Gastrocnemius medialis (tissue), 4 donors: ENCODE measurements at regions not wholly inside any gene's neighbourhood (a gene's known extent, or its start where the extent isn't known, plus 50 kb on each side); places are given as distances from the start of the nearest gene placed in this dataset.

Experiments
- POLR2A ChIP-seq, 2 donors: fragments of 450-650 bp; IDR thresholded peaks; one replicate each; pipeline ENCODE4 v1.6.1; 2017; ENCODE audit warnings: antibody characterized with exemption in 2 of 2, mild to moderate bottlenecking in 2 of 2, moderate library complexity in 2 of 2
- TF ChIP-seq, protein P1 (sequence below), 5 experiments: fragments of 450-650 bp in 3 of 5; fragments of 200-600 bp in 2 of 5; sonication (generic) in 2 of 5; IDR thresholded peaks in 4 of 5; conservative IDR thresholded peaks in 1 of 5; 1 replicate in 4 of 5; 2 replicates in 1 of 5; pipeline ENCODE4 v1.5.1; 2016 to 2019; ENCODE audit warnings: antibody characterized with exemption in 5 of 5, mild to moderate bottlenecking in 3 of 5, moderate library complexity in 3 of 5

DNA sequence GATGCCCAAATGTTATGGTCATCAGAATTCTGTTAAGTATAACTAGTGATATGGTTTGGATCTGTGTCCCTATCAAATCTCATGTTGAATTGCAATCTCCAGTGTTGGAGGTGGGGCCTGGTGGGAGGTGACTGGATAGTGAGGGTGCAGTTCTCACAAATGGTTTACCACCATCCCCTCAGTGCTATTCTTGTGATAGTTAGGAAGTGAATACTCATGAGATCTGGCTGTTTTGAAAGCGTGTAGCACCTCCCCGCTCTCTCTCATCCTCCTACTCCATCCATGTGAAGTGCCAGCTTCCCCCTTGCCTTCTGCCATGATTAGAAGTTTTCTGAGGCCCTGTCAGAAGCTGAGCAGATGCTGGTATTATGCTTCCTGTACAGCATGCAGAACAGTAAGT is 359.5 kb downstream of the TMEM167A start:
- TF ChIP-seq, protein P1, sequence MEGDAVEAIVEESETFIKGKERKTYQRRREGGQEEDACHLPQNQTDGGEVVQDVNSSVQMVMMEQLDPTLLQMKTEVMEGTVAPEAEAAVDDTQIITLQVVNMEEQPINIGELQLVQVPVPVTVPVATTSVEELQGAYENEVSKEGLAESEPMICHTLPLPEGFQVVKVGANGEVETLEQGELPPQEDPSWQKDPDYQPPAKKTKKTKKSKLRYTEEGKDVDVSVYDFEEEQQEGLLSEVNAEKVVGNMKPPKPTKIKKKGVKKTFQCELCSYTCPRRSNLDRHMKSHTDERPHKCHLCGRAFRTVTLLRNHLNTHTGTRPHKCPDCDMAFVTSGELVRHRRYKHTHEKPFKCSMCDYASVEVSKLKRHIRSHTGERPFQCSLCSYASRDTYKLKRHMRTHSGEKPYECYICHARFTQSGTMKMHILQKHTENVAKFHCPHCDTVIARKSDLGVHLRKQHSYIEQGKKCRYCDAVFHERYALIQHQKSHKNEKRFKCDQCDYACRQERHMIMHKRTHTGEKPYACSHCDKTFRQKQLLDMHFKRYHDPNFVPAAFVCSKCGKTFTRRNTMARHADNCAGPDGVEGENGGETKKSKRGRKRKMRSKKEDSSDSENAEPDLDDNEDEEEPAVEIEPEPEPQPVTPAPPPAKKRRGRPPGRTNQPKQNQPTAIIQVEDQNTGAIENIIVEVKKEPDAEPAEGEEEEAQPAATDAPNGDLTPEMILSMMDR (IDR thresholded peaks at IDR 0.05 in 4 of 5, conservative IDR thresholded peaks at IDR 0.05 in 1 of 5) = no peak
- TF ChIP-seq POLR2A (IDR thresholded peaks at IDR 0.05) = no peak
